T-helper 1 cell treated with Interleukin-12 subunit alpha and Interleukin-12 subunit beta and Interleukin-4 antibody, amounts not matched to agents 30 μg/mL and 1 μg/mL, for 36 hours (primary cell): ENCODE measurements at regions not wholly inside any gene's neighbourhood (a gene's known extent, or its start where the extent isn't known, plus 50 kb on each side); places are given as distances from the start of the nearest gene placed in this dataset.
"Not testable (repeated sequence)": the region's sequence is repeated elsewhere in the genome, so short reads cannot be mapped to it uniquely, and the experiment has no call there.

ENCODE experiments used
- H3K27ac Mint-ChIP-seq: one replicate; pipeline ENCODE4 v1.8.0; 2021; ENCODE audit warnings: mild to moderate bottlenecking, mixed read lengths
- H3K27me3 Mint-ChIP-seq: one replicate; pipeline ENCODE4 v1.8.0; 2021; ENCODE audit warnings: low read depth, mixed read lengths
- H3K36me3 Mint-ChIP-seq: one replicate; pipeline ENCODE4 v1.8.0; 2021; ENCODE audit warnings: low read depth, mixed read lengths
- H3K4me1 Mint-ChIP-seq: one replicate; pipeline ENCODE4 v1.8.0; 2021; ENCODE audit warnings: low read depth, mixed read lengths
- H3K4me3 Mint-ChIP-seq: one replicate; pipeline ENCODE4 v1.8.0; 2021; ENCODE audit warnings: mild to moderate bottlenecking, moderate library complexity, mixed read lengths
- H3K9me3 Mint-ChIP-seq: one replicate; pipeline ENCODE4 v1.8.0; 2021; ENCODE audit warnings: mixed read lengths

GRCh38 chr7:153958789-153959188 is 93.4 kb upstream of the DPP6 start:
- not testable (repeated sequence) for H3K27me3 Mint-ChIP-seq, H3K36me3 Mint-ChIP-seq, H3K4me1 Mint-ChIP-seq, H3K27ac Mint-ChIP-seq, H3K9me3 Mint-ChIP-seq, H3K4me3 Mint-ChIP-seq

- H3K27me3 Mint-ChIP-seq = not testable (repeated sequence)
Measured at GRCh38 chr7:153964481-153965112, 87.6 kb upstream of the DPP6 start.

GRCh38 chr7:153969016-153969415 is 83.2 kb upstream of the DPP6 start:
- not testable (repeated sequence) for H3K4me3 Mint-ChIP-seq, H3K36me3 Mint-ChIP-seq, H3K27me3 Mint-ChIP-seq, H3K27ac Mint-ChIP-seq, H3K4me1 Mint-ChIP-seq, H3K9me3 Mint-ChIP-seq

More at GRCh38 chr7:153964481-153965112, 87.6 kb upstream of the DPP6 start:
- H3K27ac Mint-ChIP-seq, H3K4me3 Mint-ChIP-seq, H3K4me1 Mint-ChIP-seq, H3K36me3 Mint-ChIP-seq, H3K9me3 Mint-ChIP-seq: not testable (repeated sequence)

- not testable (repeated sequence) for H3K36me3 Mint-ChIP-seq, H3K4me1 Mint-ChIP-seq, H3K27ac Mint-ChIP-seq, H3K27me3 Mint-ChIP-seq, H3K9me3 Mint-ChIP-seq, H3K4me3 Mint-ChIP-seq
Measured at GRCh38 chr7:153974603-153975002, 77.6 kb upstream of the DPP6 start.

- H3K4me3 Mint-ChIP-seq, H3K36me3 Mint-ChIP-seq, H3K4me1 Mint-ChIP-seq, H3K27ac Mint-ChIP-seq, H3K27me3 Mint-ChIP-seq, H3K9me3 Mint-ChIP-seq: not testable (repeated sequence)
Measured at GRCh38 chr7:153976745-153977144, 75.5 kb upstream of the DPP6 start.

GRCh38 chr7:153983186-153983585 is 69.0 kb upstream of the DPP6 start:
- not testable (repeated sequence) for H3K9me3 Mint-ChIP-seq, H3K4me1 Mint-ChIP-seq, H3K27me3 Mint-ChIP-seq, H3K27ac Mint-ChIP-seq, H3K36me3 Mint-ChIP-seq, H3K4me3 Mint-ChIP-seq

- H3K4me1 Mint-ChIP-seq, H3K27me3 Mint-ChIP-seq: not testable (repeated sequence)
Measured at GRCh38 chr7:153989066-153989627, 63.1 kb upstream of the DPP6 start.

GRCh38 chr7:153989742-153990425 is 62.3 kb upstream of the DPP6 start:
- not testable (repeated sequence) for H3K9me3 Mint-ChIP-seq, H3K27ac Mint-ChIP-seq, H3K4me1 Mint-ChIP-seq, H3K4me3 Mint-ChIP-seq, H3K36me3 Mint-ChIP-seq, H3K27me3 Mint-ChIP-seq

More at GRCh38 chr7:153989066-153989627, 63.1 kb upstream of the DPP6 start:
- not testable (repeated sequence) for H3K9me3 Mint-ChIP-seq, H3K4me3 Mint-ChIP-seq, H3K27ac Mint-ChIP-seq, H3K36me3 Mint-ChIP-seq

- H3K9me3 Mint-ChIP-seq, H3K4me1 Mint-ChIP-seq, H3K27me3 Mint-ChIP-seq, H3K27ac Mint-ChIP-seq, H3K36me3 Mint-ChIP-seq, H3K4me3 Mint-ChIP-seq: not testable (repeated sequence)
Measured at GRCh38 chr7:153991471-153991870, 60.7 kb upstream of the DPP6 start.

- not testable (repeated sequence) for H3K36me3 Mint-ChIP-seq, H3K9me3 Mint-ChIP-seq, H3K4me1 Mint-ChIP-seq, H3K27ac Mint-ChIP-seq, H3K4me3 Mint-ChIP-seq, H3K27me3 Mint-ChIP-seq
Measured at GRCh38 chr7:153993402-153993801, 58.8 kb upstream of the DPP6 start.

- not testable (repeated sequence) for H3K36me3 Mint-ChIP-seq, H3K27me3 Mint-ChIP-seq, H3K4me3 Mint-ChIP-seq, H3K4me1 Mint-ChIP-seq, H3K9me3 Mint-ChIP-seq, H3K27ac Mint-ChIP-seq
Measured at GRCh38 chr7:153998896-153999295, 53.3 kb upstream of the DPP6 start.
